Brain microvascular endothelial cell (primary cell): ENCODE measurements at regions not wholly inside any gene's neighbourhood (a gene's known extent, or its start where the extent isn't known, plus 50 kb on each side); places are given as distances from the start of the nearest gene placed in this dataset.
A peak's percentile ranks its signal among the peaks of the same experiment; 100 is the strongest.

Experiments
- DNase-seq: peaks from one replicate; pipeline ENCODE4 v3.0.0-alpha.2; 2020
- H3K27ac ChIP-seq: fragments of 250-450 bp; sonication (Bioruptor Pico); 2 replicates; pipeline ENCODE4 v1.5.1; 2020; ENCODE audit warnings: mild to moderate bottlenecking, moderate library complexity
- H3K27me3 ChIP-seq: fragments of 250-450 bp; sonication (Bioruptor Pico); replicated peaks from 2 replicates; pipeline ENCODE4 v1.5.1; 2020; ENCODE audit warnings: mild to moderate bottlenecking
- H3K36me3 ChIP-seq: fragments of 250-450 bp; sonication (Bioruptor Pico); replicated peaks from 2 replicates; pipeline ENCODE4 v1.5.1; 2020; ENCODE audit warnings: mild to moderate bottlenecking
- H3K4me3 ChIP-seq: 2 replicates; pipeline ENCODE4 v1.5.1; 2011; ENCODE audit warnings: low read depth, mild to moderate bottlenecking, control low read depth, low read length, moderate library complexity
- in situ Hi-C: cut with HindIII; loops from 2 replicates; pipeline ENCODE4 v1.10.0; 2017; ENCODE audit warnings: low sequenced_read_pairs, low pct_ligation_motif_present
- TF ChIP-seq, protein P1 (sequence below): IDR thresholded peaks from 2 replicates; pipeline ENCODE4 v1.5.1; 2011; ENCODE audit warnings: low read depth, mild to moderate bottlenecking, moderate library complexity, low read length, control low read depth, inconsistent platforms; ENCODE audit errors: missing control alignments

DNA sequence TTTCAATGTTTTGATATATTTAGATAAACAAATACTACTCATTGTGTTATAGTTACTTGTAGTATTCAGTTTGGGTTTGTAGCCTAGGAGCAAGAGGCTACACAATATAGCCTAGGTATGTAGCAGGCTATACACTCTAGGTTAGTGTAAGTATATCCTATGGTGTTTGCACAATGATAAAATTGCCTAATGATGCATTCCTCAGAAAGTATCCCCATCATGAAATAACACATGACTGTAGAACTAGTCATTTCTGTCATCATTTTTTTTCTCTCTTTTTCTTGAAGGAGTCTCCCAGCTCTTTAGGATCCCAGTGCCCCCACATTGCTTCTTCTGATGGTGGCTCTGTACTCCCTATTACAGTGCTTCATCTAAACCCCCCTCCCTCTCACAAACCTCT lies 157.7 kb upstream of the CADPS start:
- Histone ChIP-seq H3K36me3 (no peaks in the 10 kb centered on the region), H3K27ac (no peak overlapping the region), H3K27me3 (no peaks in the 10 kb centered on the region), H3K4me3 (no peak overlapping the region)
- TF ChIP-seq, protein P1, sequence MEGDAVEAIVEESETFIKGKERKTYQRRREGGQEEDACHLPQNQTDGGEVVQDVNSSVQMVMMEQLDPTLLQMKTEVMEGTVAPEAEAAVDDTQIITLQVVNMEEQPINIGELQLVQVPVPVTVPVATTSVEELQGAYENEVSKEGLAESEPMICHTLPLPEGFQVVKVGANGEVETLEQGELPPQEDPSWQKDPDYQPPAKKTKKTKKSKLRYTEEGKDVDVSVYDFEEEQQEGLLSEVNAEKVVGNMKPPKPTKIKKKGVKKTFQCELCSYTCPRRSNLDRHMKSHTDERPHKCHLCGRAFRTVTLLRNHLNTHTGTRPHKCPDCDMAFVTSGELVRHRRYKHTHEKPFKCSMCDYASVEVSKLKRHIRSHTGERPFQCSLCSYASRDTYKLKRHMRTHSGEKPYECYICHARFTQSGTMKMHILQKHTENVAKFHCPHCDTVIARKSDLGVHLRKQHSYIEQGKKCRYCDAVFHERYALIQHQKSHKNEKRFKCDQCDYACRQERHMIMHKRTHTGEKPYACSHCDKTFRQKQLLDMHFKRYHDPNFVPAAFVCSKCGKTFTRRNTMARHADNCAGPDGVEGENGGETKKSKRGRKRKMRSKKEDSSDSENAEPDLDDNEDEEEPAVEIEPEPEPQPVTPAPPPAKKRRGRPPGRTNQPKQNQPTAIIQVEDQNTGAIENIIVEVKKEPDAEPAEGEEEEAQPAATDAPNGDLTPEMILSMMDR = no peak
- no peak for DNase-seq
- in situ Hi-C loops = no loop called here

DNA sequence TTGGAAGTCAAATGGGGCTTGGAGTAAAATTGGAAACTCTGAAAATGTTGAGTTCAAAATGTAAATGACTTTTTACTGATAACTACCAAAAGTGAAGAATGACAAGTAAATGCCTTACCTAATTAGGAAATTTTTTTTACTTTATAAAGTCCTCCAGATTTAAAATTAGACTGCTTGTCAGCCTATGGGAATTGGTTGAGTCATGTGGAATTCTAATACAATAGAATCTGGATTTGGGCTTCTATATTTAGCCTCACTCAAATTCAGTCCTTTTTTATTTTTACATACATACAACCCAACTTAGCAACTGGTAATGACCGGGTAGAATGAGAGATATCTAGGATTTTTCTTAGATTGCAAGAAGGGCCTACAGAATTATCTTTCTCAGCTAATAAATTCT lies 158.9 kb upstream of the CADPS start:
- TF ChIP-seq, protein P1 = no peak
- in situ Hi-C loops = no loop called here

DNA sequence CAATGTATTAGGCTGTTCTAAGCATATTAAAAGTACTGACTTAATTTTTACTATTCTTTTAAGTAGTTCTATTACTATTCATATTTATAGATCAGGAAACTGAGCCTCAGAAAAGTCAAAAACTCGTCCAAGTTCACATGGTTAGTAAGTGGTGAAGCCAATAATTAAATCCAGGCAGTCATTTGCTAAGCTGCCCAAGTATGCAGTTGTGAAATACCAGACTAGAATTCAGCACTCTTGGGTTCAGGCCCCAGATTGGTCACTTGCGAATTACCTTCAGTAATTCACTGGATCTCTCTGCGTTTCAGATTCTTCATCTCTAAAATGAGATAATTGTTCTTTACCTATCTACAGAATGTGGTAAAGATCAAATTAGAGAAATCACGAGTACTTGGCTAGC lies 161.9 kb upstream of the CADPS start:
- DNase-seq = no peak
- in situ Hi-C loops = no loop called here
- H3K36me3 ChIP-seq = no peaks in the 10 kb centered on the region

More for the DNA sequence above, 158.9 kb upstream of the CADPS start:
- Histone ChIP-seq H3K27ac (no peak overlapping the region), H3K36me3 (no peaks in the 10 kb centered on the region), H3K27me3 (no peaks in the 10 kb centered on the region), H3K4me3 (no peak overlapping the region)
- no peak for DNase-seq

DNA sequence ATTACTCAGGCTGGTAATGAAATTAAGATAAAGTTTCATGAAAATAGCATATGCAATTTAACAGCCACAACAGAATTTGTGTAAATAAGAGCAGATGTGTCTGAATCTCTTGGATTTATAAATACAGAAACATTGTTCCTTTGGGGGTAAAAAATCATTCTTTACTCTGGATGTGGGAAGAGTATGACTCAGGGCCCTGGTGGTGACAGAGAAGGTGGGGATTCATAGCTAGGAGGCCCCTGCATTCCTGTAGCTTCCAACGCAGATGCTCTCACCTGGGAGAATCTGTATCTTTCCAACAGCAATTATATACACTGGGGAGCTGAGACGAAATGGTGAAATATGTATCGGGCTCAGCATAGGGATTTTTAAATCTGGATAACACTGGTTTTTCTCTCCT lies 167.6 kb upstream of the CADPS start:
- Histone ChIP-seq H3K27me3 (no peaks in the 10 kb centered on the region), H3K36me3 (no peaks in the 10 kb centered on the region), H3K27ac (no peak overlapping the region), H3K4me3 (no peak overlapping the region)
- TF ChIP-seq, protein P1 = no peak
- in situ Hi-C loops = no loop called here
- no peak for DNase-seq

More for the DNA sequence above, 161.9 kb upstream of the CADPS start:
- Histone ChIP-seq H3K27ac (no peak overlapping the region), H3K4me3 (no peak overlapping the region), H3K27me3 (no peaks in the 10 kb centered on the region)
- TF ChIP-seq, protein P1 = no peak

DNA sequence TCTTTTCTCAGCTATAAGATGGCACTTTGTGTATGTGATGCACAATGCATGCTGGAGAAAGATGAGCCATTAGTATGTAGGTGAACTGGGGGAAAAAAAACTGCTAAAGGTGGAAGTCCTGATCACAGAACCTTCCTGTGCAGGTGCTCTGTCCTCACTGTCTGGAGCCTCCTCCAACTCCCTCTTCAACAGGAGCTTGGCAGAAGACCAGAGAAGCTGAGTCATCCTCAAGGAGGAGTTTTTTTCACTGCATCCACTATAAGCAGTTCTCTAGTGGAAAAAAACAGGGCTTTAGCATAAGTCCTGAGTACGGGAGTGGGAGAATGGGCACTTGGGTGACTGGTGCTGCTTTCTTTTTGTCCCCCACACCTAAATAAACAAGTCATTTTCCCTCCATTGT lies 168.4 kb upstream of the CADPS start:
- in situ Hi-C loops = no loop called here
- Histone ChIP-seq H3K27ac (no peak overlapping the region), H3K27me3 (no peaks in the 10 kb centered on the region), H3K36me3 (no peaks in the 10 kb centered on the region), H3K4me3 (no peak overlapping the region)
- peak; percentile 1 for DNase-seq
- TF ChIP-seq, protein P1 = no peak

DNA sequence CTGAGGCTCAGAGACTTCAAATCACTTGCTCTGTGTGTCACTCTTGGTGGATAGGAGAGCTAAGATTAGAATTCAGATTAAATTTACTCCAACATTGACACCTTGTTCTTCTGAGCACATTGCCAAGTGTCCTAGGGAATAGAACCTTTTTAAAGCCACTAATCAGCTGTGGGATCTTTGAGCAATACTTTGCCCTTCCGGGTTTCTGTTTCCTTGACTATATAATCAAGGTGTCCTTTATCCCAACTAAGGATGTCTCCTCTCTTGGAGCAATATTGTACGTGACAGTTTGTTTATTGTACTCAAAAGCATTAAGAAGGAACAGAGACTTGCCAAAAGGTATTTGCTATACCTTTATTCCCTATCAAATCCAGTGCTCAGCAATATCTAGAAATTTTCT lies 170.9 kb upstream of the CADPS start:
- Histone ChIP-seq H3K27me3 (no peaks in the 10 kb centered on the region), H3K27ac (no peak overlapping the region), H3K4me3 (no peak overlapping the region), H3K36me3 (no peaks in the 10 kb centered on the region)
- no peak for DNase-seq
- in situ Hi-C loops = no loop called here
- TF ChIP-seq, protein P1 = no peak
